DOHH2 (cell line): ENCODE measurements at regions not wholly inside any gene's neighbourhood (a gene's known extent, or its start where the extent isn't known, plus 50 kb on each side); places are given as distances from the start of the nearest gene placed in this dataset.
"Not testable (repeated sequence)": the region's sequence is repeated elsewhere in the genome, so short reads cannot be mapped to it uniquely, and the experiment has no call there.

Experiments
- H3F3A ChIP-seq: fragments of 200-600 bp; sonication (generic), shearing (Covaris generic); 2 replicates; pipeline ENCODE4 v1.6.0; 2016; ENCODE audit warnings: antibody characterized with exemption, mild to moderate bottlenecking; ENCODE audit not compliant: control insufficient read depth, insufficient read depth
- H3K27ac ChIP-seq: fragments of 200-600 bp; sonication (generic); 2 replicates; pipeline ENCODE4 v1.5.1; 2014; ENCODE audit warnings: low read depth, mild to moderate bottlenecking, low read length, moderate library complexity
- H3K27me3 ChIP-seq: fragments of 200-600 bp; sonication (generic); 2 replicates; pipeline ENCODE4 v1.6.1; 2014; ENCODE audit warnings: mild to moderate bottlenecking, low read length, mixed read lengths; ENCODE audit not compliant: control insufficient read depth
- H3K36me3 ChIP-seq: fragments of 200-600 bp; sonication (generic); 2 replicates; pipeline ENCODE4 v1.6.1; 2014; ENCODE audit warnings: mild to moderate bottlenecking, low read length, moderate library complexity, mixed read lengths; ENCODE audit not compliant: control insufficient read depth
- H3K4me1 ChIP-seq: fragments of 200-600 bp; sonication (generic); 2 replicates; pipeline ENCODE4 v1.6.1; 2014; ENCODE audit warnings: mild to moderate bottlenecking, low read length, mixed read lengths; ENCODE audit not compliant: control insufficient read depth
- H3K4me2 ChIP-seq: fragments of 200-600 bp; sonication (generic); 2 replicates; pipeline ENCODE4 v1.6.0; 2014; ENCODE audit warnings: mild to moderate bottlenecking, low read length, moderate library complexity
- H3K4me3 ChIP-seq: fragments of 200-600 bp; sonication (generic); 2 replicates; pipeline ENCODE4 v1.5.1; 2014; ENCODE audit warnings: mild to moderate bottlenecking, low read length, mixed read lengths
- H3K79me2 ChIP-seq: fragments of 200-600 bp; sonication (generic); 2 replicates; pipeline ENCODE4 v1.6.1; 2014; ENCODE audit warnings: mild to moderate bottlenecking, low read length, mixed read lengths; ENCODE audit not compliant: control insufficient read depth
- H3K9me2 ChIP-seq: fragments of 200-600 bp; sonication (generic); replicated peaks from 2 replicates; pipeline ENCODE4 v1.6.1; 2014; ENCODE audit warnings: mild to moderate bottlenecking, low read length, mixed read lengths; ENCODE audit not compliant: control insufficient read depth
- H3K9me3 ChIP-seq: fragments of 200-600 bp; sonication (generic); 2 replicates; pipeline ENCODE4 v1.6.1; 2014; ENCODE audit warnings: antibody characterized with exemption, low read length, mixed read lengths; ENCODE audit not compliant: control insufficient read depth, insufficient read depth
- H4K20me1 ChIP-seq: fragments of 200-600 bp; sonication (generic); 2 replicates; pipeline ENCODE4 v1.6.0; 2014; ENCODE audit warnings: low read depth, mild to moderate bottlenecking, antibody characterized with exemption, low read length, moderate library complexity; ENCODE audit not compliant: control insufficient read depth, insufficient read depth
- EZH2phosphoT487 ChIP-seq: fragments of 200-600 bp; sonication (generic); IDR thresholded peaks from 2 replicates; pipeline ENCODE4 v1.6.1; 2017; ENCODE audit warnings: borderline replicate concordance, mild to moderate bottlenecking, antibody characterized with exemption, low read length, moderate library complexity, mixed read lengths
- TF ChIP-seq, protein P1 (sequence below): fragments of 200-600 bp; sonication (generic); IDR thresholded peaks from one replicate; pipeline ENCODE4 v1.5.1; 2014; ENCODE audit warnings: antibody characterized with exemption, mild to moderate bottlenecking, low read depth, low read length; ENCODE audit not compliant: poor library complexity, severe bottlenecking

DNA sequence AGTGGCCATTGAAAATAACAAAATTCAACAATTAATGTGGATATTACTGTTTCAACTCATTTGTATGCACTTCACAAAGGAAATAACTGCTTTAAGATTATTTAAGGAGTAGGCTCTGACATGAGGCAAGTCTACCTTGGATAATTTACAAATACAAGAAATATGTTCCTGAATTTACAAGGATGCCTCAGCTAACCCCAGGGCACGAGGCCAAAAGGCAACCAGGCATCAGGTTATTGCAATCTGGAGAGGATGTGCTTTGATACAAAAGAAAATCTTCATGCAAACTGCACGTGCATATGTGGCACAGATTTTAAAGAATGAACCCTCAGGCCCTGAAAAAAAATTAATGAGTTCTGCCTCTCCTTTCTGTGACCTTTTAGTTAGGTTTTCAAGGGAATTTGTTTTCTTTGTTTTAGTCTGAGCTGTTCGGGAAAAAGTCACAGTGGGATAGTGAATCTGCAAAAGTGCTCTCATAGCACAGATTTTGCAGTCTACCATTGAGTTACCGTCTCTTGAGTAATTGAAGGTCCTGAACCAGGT, 1304.2 kb upstream of the ADGRL4 start:
- no peak for TF ChIP-seq EZH2phosphoT487
- TF ChIP-seq, protein P1, sequence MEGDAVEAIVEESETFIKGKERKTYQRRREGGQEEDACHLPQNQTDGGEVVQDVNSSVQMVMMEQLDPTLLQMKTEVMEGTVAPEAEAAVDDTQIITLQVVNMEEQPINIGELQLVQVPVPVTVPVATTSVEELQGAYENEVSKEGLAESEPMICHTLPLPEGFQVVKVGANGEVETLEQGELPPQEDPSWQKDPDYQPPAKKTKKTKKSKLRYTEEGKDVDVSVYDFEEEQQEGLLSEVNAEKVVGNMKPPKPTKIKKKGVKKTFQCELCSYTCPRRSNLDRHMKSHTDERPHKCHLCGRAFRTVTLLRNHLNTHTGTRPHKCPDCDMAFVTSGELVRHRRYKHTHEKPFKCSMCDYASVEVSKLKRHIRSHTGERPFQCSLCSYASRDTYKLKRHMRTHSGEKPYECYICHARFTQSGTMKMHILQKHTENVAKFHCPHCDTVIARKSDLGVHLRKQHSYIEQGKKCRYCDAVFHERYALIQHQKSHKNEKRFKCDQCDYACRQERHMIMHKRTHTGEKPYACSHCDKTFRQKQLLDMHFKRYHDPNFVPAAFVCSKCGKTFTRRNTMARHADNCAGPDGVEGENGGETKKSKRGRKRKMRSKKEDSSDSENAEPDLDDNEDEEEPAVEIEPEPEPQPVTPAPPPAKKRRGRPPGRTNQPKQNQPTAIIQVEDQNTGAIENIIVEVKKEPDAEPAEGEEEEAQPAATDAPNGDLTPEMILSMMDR: no peak
- H3K36me3 ChIP-seq: no peaks in the 10 kb centered on the region
- no peak overlapping the region for H3K4me2 ChIP-seq
- no peaks in the 10 kb centered on the region for H4K20me1 ChIP-seq
- H3K4me1 ChIP-seq: no peaks in the 10 kb centered on the region
- no peaks in the 10 kb centered on the region for H3F3A ChIP-seq
- no peak overlapping the region for H3K27ac ChIP-seq
- H3K79me2 ChIP-seq: no peaks in the 10 kb centered on the region
- no peaks in the 10 kb centered on the region; the same call in 1 of the 2 replicates for H3K9me2 ChIP-seq
- H3K9me3 ChIP-seq: no peaks in the 10 kb centered on the region
- no peaks in the 10 kb centered on the region for H3K27me3 ChIP-seq
- no peak overlapping the region for H3K4me3 ChIP-seq

GRCh38 chr1:80305466-80305865, 1298.9 kb upstream of the ADGRL4 start:
- Histone ChIP-seq H3K27me3 (no peaks in the 10 kb centered on the region), H3K4me3 (no peak overlapping the region), H3K9me3 (no peaks in the 10 kb centered on the region), H3K79me2 (no peaks in the 10 kb centered on the region), H3K4me1 (no peaks in the 10 kb centered on the region), H3F3A (no peaks in the 10 kb centered on the region), H3K9me2 (no peaks in the 10 kb centered on the region), H3K27ac (no peak overlapping the region), H3K4me2 (no peak overlapping the region), H3K36me3 (no peaks in the 10 kb centered on the region), H4K20me1 (no peaks in the 10 kb centered on the region)
- no peak for TF ChIP-seq EZH2phosphoT487
- TF ChIP-seq, protein P1: no peak

DNA sequence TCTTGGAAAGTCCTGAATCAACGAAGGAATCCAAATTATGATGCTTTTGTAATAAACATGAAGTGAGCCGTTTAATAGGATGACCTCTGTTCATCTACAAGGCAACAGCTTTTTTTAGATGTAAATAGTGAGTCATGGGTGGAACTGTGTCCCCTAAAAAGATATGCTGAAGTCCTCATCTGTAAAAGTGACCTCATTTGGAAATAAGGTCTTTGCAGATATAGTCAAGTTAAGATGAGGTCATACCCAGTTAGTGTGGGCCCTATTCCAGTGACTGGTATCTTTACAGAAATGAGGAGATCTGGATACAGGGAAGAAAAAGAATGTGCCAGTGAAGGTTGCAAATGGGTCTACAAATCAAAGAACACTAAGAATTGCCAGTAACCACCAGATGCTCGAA, 1287.3 kb upstream of the ADGRL4 start:
- Histone ChIP-seq H3K9me2 (no peaks in the 10 kb centered on the region), H3K79me2 (no peaks in the 10 kb centered on the region), H3K27me3 (no peaks in the 10 kb centered on the region), H3K27ac (no peak overlapping the region), H3F3A (no peaks in the 10 kb centered on the region), H3K4me3 (no peak overlapping the region), H3K9me3 (no peaks in the 10 kb centered on the region), H3K36me3 (no peaks in the 10 kb centered on the region), H3K4me2 (no peak overlapping the region), H3K4me1 (no peaks in the 10 kb centered on the region), H4K20me1 (no peaks in the 10 kb centered on the region)
- TF ChIP-seq, protein P1: no peak
- TF ChIP-seq EZH2phosphoT487: no peak

DNA sequence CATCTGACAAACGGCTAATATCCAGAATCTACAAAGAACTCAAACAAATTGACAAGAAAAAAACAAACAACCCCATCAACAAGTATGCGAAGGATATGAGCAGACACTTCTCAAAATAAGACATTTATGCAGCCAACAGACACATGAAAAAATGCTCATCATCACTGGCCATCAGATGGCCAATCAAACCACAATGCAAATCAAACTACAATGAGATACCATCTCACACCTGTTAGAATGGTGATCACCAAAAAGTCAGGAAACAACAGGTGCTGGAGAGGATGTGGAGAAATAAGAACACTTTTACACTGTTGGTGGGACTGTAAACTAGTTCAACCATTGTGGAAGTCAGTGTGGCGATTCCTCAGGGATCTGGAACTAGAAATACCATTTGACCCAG, 1282.2 kb upstream of the ADGRL4 start:
- H3K27ac ChIP-seq, H4K20me1 ChIP-seq, H3K4me1 ChIP-seq, H3K4me3 ChIP-seq, H3K36me3 ChIP-seq, H3K27me3 ChIP-seq, H3K4me2 ChIP-seq, H3F3A ChIP-seq, H3K79me2 ChIP-seq, H3K9me3 ChIP-seq, H3K9me2 ChIP-seq: not testable (repeated sequence)
